ENCODE measurements at regions not wholly inside any gene's neighbourhood (a gene's known extent, or its start where the extent isn't known, plus 50 kb on each side); places are given as distances from the start of the nearest gene placed in this dataset.

- TF ChIP-seq MAX (IDR thresholded peaks at IDR 0.05), result no peak
- no peak for TF ChIP-seq TEAD4 (IDR thresholded peaks at IDR 0.05)
- TF ChIP-seq FOXM1 (IDR thresholded peaks at IDR 0.05; ENCODE audit: borderline replicate concordance, low read depth), result no peak
- TF ChIP-seq EGR1 (IDR thresholded peaks at IDR 0.05), result no peak
- TF ChIP-seq RAD21 (IDR thresholded peaks at IDR 0.05; ENCODE audit: low read depth), result no peak
- no peak for TF ChIP-seq REST (IDR thresholded peaks at IDR 0.05; ENCODE audit: low read depth)
- no peak for TF ChIP-seq TCF12 (IDR thresholded peaks at IDR 0.05; ENCODE audit: low read depth)
- no peak for TF ChIP-seq NFIC (IDR thresholded peaks at IDR 0.05)
- no peak for TF ChIP-seq EP300 (IDR thresholded peaks at IDR 0.05; ENCODE audit: borderline replicate concordance)
- no peak for TF ChIP-seq ZBTB7A (IDR thresholded peaks at IDR 0.05; ENCODE audit: low read depth)
- no peak for TF ChIP-seq USF1 (IDR thresholded peaks at IDR 0.05)
- no peak for TF ChIP-seq YY1 (IDR thresholded peaks at IDR 0.05; ENCODE audit: low read depth)
- no peak for TF ChIP-seq CEBPB (IDR thresholded peaks at IDR 0.05)
Observed at GRCh38 chr13:74218291-74218690, 84.1 kb upstream of the KLF12 start.

Data from Ishikawa (cell line).